Esophagus squamous epithelium (tissue), 5 donors: ENCODE measurements at regions not wholly inside any gene's neighbourhood (a gene's known extent, or its start where the extent isn't known, plus 50 kb on each side); places are given as distances from the start of the nearest gene placed in this dataset.
"Not testable (repeated sequence)": the region's sequence is repeated elsewhere in the genome, so short reads cannot be mapped to it uniquely, and the experiment has no call there.

Experiments
- DNase-seq: peaks from one replicate; lab custom pipeline; 2025; lab: John Stamatoyannopoulos, UW
- H3K27ac ChIP-seq, 4 donors: fragments of 200-600 bp; sonication (generic); one replicate each; pipeline ENCODE4 v1.5.1; 2016 to 2019; ENCODE audit warnings: mild to moderate bottlenecking in 1 of 4
- H3K27me3 ChIP-seq, 4 donors: fragments of 200-600 bp; sonication (generic); 1 replicate in 3 of 4; 2 replicates in 1 of 4; pipeline versions ENCODE4 v1.5.1 to v1.6.0; 2017 to 2021; ENCODE audit warnings: antibody characterized with exemption in 1 of 4
- H3K36me3 ChIP-seq, 3 donors: fragments of 200-600 bp; sonication (generic); one replicate each; pipeline ENCODE4 v1.5.1; 2016 to 2019
- H3K4me1 ChIP-seq, 3 donors: fragments of 200-600 bp; sonication (generic); one replicate each; pipeline ENCODE4 v1.5.1; 2017 to 2019
- H3K4me3 ChIP-seq, 4 donors: fragments of 200-600 bp; sonication (generic); 1 replicate in 3 of 4; 2 replicates in 1 of 4; pipeline ENCODE4 v1.5.1; 2016 to 2019; ENCODE audit warnings: mild to moderate bottlenecking in 2 of 4, moderate library complexity in 1 of 4
- H3K9me3 ChIP-seq, 3 donors: fragments of 200-600 bp; sonication (generic); one replicate each; pipeline ENCODE4 v1.5.1; 2016 to 2019
- POLR2A ChIP-seq, 4 donors: fragments of 450-650 bp; IDR thresholded peaks; one replicate each; pipeline ENCODE4 v1.6.1; 2017; ENCODE audit warnings: antibody characterized with exemption in 4 of 4, mild to moderate bottlenecking in 4 of 4, moderate library complexity in 3 of 4
- WGBS, 2 donors: methylation state at CpG; one replicate each; pipeline ENCODE4 v1.1.5; 2018; 5-methylcytosine and 5-hydroxymethylcytosine counted together
- intact Hi-C: fragments of 100-400 bp; cut with DNase I; formaldehyde crosslinking; loops from one replicate; pipeline ENCODE4 v1.15.0; 2022
- TF ChIP-seq, protein P1 (sequence below), 6 experiments: fragments of 450-650 bp in 4 of 6; fragments of 200-600 bp in 2 of 6; sonication (generic) in 2 of 6; IDR thresholded peaks; one replicate each; pipeline ENCODE4 v1.5.1; 2016 to 2019; ENCODE audit warnings: antibody characterized with exemption in 6 of 6, mild to moderate bottlenecking in 4 of 6, moderate library complexity in 4 of 6
- donor health status: DM: yes; HTN: yes; CAD: no.

DNA sequence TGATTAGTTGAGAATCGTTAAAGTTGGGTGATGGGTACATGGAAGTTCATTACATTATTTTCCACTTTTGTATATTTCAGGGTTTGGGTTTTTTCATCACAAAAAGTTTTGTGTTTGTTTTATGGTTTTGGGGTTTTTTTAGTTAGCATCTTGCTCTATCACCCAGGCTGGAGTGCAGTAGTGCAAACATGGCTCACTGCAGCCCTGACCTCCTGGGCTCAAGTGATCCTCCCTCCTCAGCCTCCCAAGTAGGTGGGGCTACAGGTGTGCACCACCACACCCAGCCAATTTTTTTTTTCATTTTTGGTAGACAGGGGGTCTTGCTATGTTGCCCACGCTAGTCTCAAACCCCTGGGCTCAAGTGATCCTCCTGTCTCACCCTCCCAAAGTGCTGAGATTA is 100.1 kb upstream of the CHD2 start:
- peaks cover 27 to 63% (median 40%) of the 10 kb centered on the region in 3 donors for H3K4me1 ChIP-seq
- intact Hi-C loops = no loop called here

DNA sequence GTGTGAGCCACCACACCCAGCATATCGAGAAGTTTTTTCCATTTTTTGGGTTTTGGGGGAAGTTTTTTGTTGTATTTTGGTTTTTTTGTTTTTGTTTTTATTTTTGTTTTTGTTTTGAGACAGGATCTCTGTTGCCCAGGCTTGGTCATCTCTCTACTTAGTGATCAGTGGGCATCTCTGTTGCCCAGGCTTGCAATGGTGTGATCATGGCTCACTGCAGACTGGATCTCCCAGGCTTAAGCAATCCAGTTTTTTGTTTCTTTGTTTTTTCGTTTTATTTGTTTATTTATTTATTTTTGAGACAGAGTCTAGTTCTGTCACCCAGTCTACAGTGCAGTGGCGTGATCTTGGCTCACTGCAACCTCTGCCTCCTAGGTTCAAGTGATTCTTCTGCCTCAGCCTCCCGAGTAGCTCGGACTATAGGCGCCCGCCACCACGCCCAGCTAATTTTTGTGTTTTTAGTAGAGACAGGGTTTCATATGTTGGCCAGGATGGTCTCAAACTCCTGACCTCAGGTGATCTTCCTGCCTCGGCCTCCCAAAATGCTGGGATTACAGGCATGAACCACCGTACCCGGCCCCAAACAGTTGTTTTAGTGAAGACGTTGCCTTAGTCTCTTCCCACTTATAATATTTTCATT is 99.6 kb upstream of the CHD2 start:
- DNase-seq = not testable (repeated sequence)
- H3K4me1 ChIP-seq = peaks cover 27 to 68% (median 41%) of the 10 kb centered on the region in 3 donors
- WGBS, 2 donors = 89 to 94% methylated on average over 12 of the region's 12 CpGs

More for the DNA sequence above, 100.1 kb upstream of the CHD2 start:
- 94 to 97% methylated on average over 2 of the region's 2 CpGs for WGBS, 2 donors
- no peaks in the 10 kb centered on the region for H3K36me3 ChIP-seq
- H3K9me3 ChIP-seq = no peaks in the 10 kb centered on the region
- no peak for TF ChIP-seq POLR2A (IDR thresholded peaks at IDR 0.05)
- TF ChIP-seq, protein P1, sequence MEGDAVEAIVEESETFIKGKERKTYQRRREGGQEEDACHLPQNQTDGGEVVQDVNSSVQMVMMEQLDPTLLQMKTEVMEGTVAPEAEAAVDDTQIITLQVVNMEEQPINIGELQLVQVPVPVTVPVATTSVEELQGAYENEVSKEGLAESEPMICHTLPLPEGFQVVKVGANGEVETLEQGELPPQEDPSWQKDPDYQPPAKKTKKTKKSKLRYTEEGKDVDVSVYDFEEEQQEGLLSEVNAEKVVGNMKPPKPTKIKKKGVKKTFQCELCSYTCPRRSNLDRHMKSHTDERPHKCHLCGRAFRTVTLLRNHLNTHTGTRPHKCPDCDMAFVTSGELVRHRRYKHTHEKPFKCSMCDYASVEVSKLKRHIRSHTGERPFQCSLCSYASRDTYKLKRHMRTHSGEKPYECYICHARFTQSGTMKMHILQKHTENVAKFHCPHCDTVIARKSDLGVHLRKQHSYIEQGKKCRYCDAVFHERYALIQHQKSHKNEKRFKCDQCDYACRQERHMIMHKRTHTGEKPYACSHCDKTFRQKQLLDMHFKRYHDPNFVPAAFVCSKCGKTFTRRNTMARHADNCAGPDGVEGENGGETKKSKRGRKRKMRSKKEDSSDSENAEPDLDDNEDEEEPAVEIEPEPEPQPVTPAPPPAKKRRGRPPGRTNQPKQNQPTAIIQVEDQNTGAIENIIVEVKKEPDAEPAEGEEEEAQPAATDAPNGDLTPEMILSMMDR (IDR thresholded peaks at IDR 0.05) = no peak
- H3K4me3 ChIP-seq = no peak overlapping the region
- no peaks in the 10 kb centered on the region for H3K27me3 ChIP-seq
- no peak for DNase-seq
- H3K27ac ChIP-seq = no peak overlapping the region

DNA sequence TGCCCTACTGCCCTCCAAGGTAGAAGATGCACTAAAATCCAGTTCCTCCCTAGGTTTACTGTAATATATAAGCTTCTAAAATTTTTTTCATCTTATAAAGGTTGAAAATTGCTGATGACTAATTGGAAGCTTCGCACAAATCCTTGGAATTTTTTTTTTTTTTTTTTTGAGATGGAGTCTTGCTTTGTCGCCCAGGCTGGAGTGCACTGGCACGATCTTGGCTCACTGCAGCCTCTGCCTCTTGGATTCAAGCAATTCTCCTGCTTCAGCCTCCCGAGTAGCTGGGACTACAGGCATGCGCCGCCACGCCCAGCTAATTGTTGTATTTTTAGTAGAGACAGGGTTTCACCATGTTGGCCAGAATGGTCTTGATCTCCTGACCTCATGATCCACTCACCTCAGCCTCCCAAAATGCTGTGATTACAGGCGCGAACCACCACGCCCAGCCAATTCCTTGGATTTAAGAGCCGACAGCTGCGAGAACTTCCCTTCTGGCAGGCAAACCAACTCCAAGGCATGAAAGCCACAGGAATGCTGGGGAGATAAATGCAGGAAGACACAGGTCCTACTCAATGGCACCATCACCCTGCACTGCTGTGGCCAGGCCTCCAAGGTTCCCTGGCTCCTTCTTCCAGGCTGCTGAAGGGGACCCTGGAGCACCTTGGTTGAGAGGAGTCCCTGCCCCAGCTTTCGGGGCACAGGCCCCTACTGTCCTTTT is 98.9 kb upstream of the CHD2 start:
- H3K4me3 ChIP-seq, H3K9me3 ChIP-seq, H3K27me3 ChIP-seq, DNase-seq, intact Hi-C loops, H3K36me3 ChIP-seq: not testable (repeated sequence)
- WGBS, 2 donors = 70 to 78% methylated on average over 4 to 6 of the region's 13 CpGs
- H3K4me1 ChIP-seq = peaks cover 27 to 72% (median 41%) of the 10 kb centered on the region in 3 donors
- H3K27ac ChIP-seq = peak overlapping the region; percentile 85 to 100 (median 98)

More for the DNA sequence above, 99.6 kb upstream of the CHD2 start:
- H3K36me3 ChIP-seq, intact Hi-C loops, H3K27me3 ChIP-seq, H3K9me3 ChIP-seq, H3K4me3 ChIP-seq: not testable (repeated sequence)
- H3K27ac ChIP-seq = peak overlapping the region in 1 of 4 donors; percentile 100

GRCh38 chr15:92801774-92802464 is 98.2 kb upstream of the CHD2 start:
- TF ChIP-seq, protein P1 (IDR thresholded peaks at IDR 0.05) = no peak
- TF ChIP-seq POLR2A (IDR thresholded peaks at IDR 0.05) = no peak
- Histone ChIP-seq H3K4me1 (peaks cover 27 to 75% (median 41%) of the 10 kb centered on the region in 3 donors), H3K4me3 (no peak overlapping the region), H3K36me3 (no peaks in the 10 kb centered on the region), H3K27me3 (no peaks in the 10 kb centered on the region), H3K27ac (peak overlapping the region; percentile 85 to 100 (median 98)), H3K9me3 (no peaks in the 10 kb centered on the region)
- no peak for DNase-seq
- WGBS, 2 donors = 47 to 49% methylated on average over 4 to 5 of the region's 5 CpGs
- intact Hi-C loops = no loop called here

DNA sequence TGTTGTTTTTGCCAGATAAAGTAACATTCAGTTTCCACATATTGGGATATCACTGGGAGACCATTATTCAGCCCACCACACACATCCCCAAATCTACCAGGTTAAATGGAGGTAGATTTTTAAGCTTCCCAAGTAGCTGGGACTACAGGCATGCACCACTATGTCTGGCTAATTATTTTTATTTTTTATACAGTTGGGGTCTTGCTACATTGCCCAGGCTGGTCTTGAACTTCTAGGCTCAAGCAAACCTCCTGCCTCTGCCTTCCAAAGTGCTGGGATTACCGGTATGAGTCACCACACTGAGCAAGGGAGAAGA is 96.6 kb upstream of the CHD2 start:
- H3K27me3 ChIP-seq = no peaks in the 10 kb centered on the region
- H3K36me3 ChIP-seq = no peaks in the 10 kb centered on the region
- TF ChIP-seq, protein P1 (IDR thresholded peaks at IDR 0.05) = no peak
- TF ChIP-seq POLR2A (IDR thresholded peaks at IDR 0.05) = no peak
- intact Hi-C loops = no loop called here
- peak overlapping the region; percentile 85 to 100 (median 98) for H3K27ac ChIP-seq
- no peak for DNase-seq
- no peaks in the 10 kb centered on the region for H3K9me3 ChIP-seq
- peaks cover 27 to 77% (median 34%) of the 10 kb centered on the region in 3 donors for H3K4me1 ChIP-seq
- no peak overlapping the region for H3K4me3 ChIP-seq
- WGBS, 2 donors = 14% methylated on average over 1 of the region's 1 CpG; no CpG with 5 or more reads in 1 of the 2 donors
